ENCODE measurements at regions not wholly inside any gene's neighbourhood (a gene's known extent, or its start where the extent isn't known, plus 50 kb on each side); places are given as distances from the start of the nearest gene placed in this dataset.

- H4K20me1 ChIP-seq (ENCODE audit: control insufficient read depth, insufficient read depth, insufficient read length), result no peaks in the 10 kb centered on the region
- TF ChIP-seq CTCF (conservative IDR thresholded peaks at IDR 0.05), result no peak
- no peak overlapping the region for H3K14ac ChIP-seq (ENCODE audit: insufficient read depth, low read length)
- H3K27ac ChIP-seq (ENCODE audit: insufficient read length, low read depth, low read length), result no peak overlapping the region
- no peak overlapping the region for H2BK5ac ChIP-seq (ENCODE audit: insufficient read length, low read length)
- no peaks in the 10 kb centered on the region for H3K79me2 ChIP-seq (ENCODE audit: insufficient read depth, low read length)
- peaks cover 13 to 19% of the 10 kb centered on the region in 2 experiments for H3K9me3 Mint-ChIP-seq
- no peak overlapping the region for H3K4ac ChIP-seq (ENCODE audit: low read depth, low read length)
- DNase-seq, result no peak
- H2BK12ac ChIP-seq (ENCODE audit: insufficient read length, low read depth, low read length), result no peak overlapping the region
- H2AFZ ChIP-seq (ENCODE audit: low read length), result no peak overlapping the region
- no peak overlapping the region for H4K91ac ChIP-seq (ENCODE audit: insufficient read length, low read depth, low read length)
- H3K79me1 ChIP-seq (ENCODE audit: insufficient read depth, low read depth, low read length, poor library complexity, severe bottlenecking), result no peaks in the 10 kb centered on the region
- no peak overlapping the region for H4K8ac ChIP-seq (replicated peaks; ENCODE audit: insufficient read length, low read depth, low read length)
- no peak overlapping the region for H2AK5ac ChIP-seq (ENCODE audit: insufficient read length, low read length)
- H3K23me2 ChIP-seq (ENCODE audit: insufficient read length, low read depth, low read length, poor library complexity, severe bottlenecking), result no peaks in the 10 kb centered on the region
- peaks cover 2 to 17% (median 7%) of the 10 kb centered on the region in 3 experiments; a peak in 6 of 7 replicates for H3K36me3 Mint-ChIP-seq (ENCODE audit: insufficient read depth in 1 of 3, low read depth in 3 of 3)
- no peaks in the 10 kb centered on the region for H3K27me3 Mint-ChIP-seq (ENCODE audit: low read depth)
- no peak overlapping the region for H3K4me2 ChIP-seq (ENCODE audit: insufficient read depth, insufficient read length, low read length)
- H3K4me3 Mint-ChIP-seq, result no peak overlapping the region
- no peak overlapping the region for H3K56ac ChIP-seq (ENCODE audit: insufficient read length, low read depth, low read length)
- no peak overlapping the region for H3K18ac ChIP-seq (ENCODE audit: insufficient read length, low read depth, low read length)
- WGBS (ENCODE audit: extremely low coverage, insufficient read length, low lambda C conversion rate), result no CpG with 5 or more reads among the region's 3 CpGs
- no peak overlapping the region for H2BK20ac ChIP-seq (ENCODE audit: low read depth, low read length, poor library complexity, severe bottlenecking)
- H4K5ac ChIP-seq (ENCODE audit: insufficient read length, low read depth, low read length), result no peak overlapping the region
- no peak overlapping the region for H3K23ac ChIP-seq (ENCODE audit: insufficient read length, low read depth, low read length)
- H3T11ph ChIP-seq (ENCODE audit: low read length), result no peak overlapping the region
- no peak overlapping the region for H3K9ac ChIP-seq (ENCODE audit: extremely low read depth, insufficient read length, low read length)
- H2BK15ac ChIP-seq (ENCODE audit: low read depth, low read length), result no peak overlapping the region
- H3K27me3 ChIP-seq (ENCODE audit: insufficient read depth, low read length), result no peaks in the 10 kb centered on the region
- no peaks in the 10 kb centered on the region for H3K9me3 ChIP-seq (ENCODE audit: control insufficient read depth, low read depth, low read length)
- H3K27ac Mint-ChIP-seq, result no peak overlapping the region
- no peaks in the 10 kb centered on the region for H3K4me1 ChIP-seq (ENCODE audit: insufficient read depth, low read length)
- H3K4me1 Mint-ChIP-seq, result no peaks in the 10 kb centered on the region
- H2BK120ac ChIP-seq (ENCODE audit: low read depth, low read length, poor library complexity, severe bottlenecking), result no peak overlapping the region
Measured at GRCh38 chr13:58134012-58134411, 502.5 kb downstream of the PCDH17 start.
